Small intestine (tissue), 7 donors: ENCODE measurements at regions not wholly inside any gene's neighbourhood (a gene's known extent, or its start where the extent isn't known, plus 50 kb on each side); places are given as distances from the start of the nearest gene placed in this dataset.
A peak's percentile ranks its signal among the peaks of the same experiment; 100 is the strongest.
"Not testable (repeated sequence)": the region's sequence is repeated elsewhere in the genome, so short reads cannot be mapped to it uniquely, and the experiment has no call there.

Source experiments
- DNase-seq, 2 donors: peaks; one replicate each; pipeline versions ENCODE4 v3.0.0 to v3.0.0-alpha.2; 2013
- FAIRE-seq: peaks from 2 replicates; lab custom pipeline; 2012; peaks lifted over from hg19 to GRCh38; lab: Jason Lieb, UNC
- H3K27ac ChIP-seq, 3 donors: one replicate each; pipeline ENCODE4 v1.5.1; 2013; ENCODE audit warnings: low read length in 2 of 3, mild to moderate bottlenecking in 2 of 3, control low read depth in 1 of 3, inconsistent platforms in 1 of 3, low read depth in 1 of 3, moderate library complexity in 1 of 3
- H3K27me3 ChIP-seq, 3 donors: one replicate each; pipeline ENCODE4 v1.6.1; 2013; ENCODE audit warnings: low read length in 3 of 3, inconsistent platforms in 1 of 3; ENCODE audit not compliant: control insufficient read depth in 3 of 3, insufficient read depth in 3 of 3
- H3K36me3 ChIP-seq, 3 donors: one replicate each; pipeline ENCODE4 v1.6.1; 2013; ENCODE audit warnings: low read length in 3 of 3, inconsistent platforms in 1 of 3, low read depth in 1 of 3, mild to moderate bottlenecking in 1 of 3, moderate library complexity in 1 of 3; ENCODE audit not compliant: control insufficient read depth in 3 of 3, insufficient read depth in 2 of 3
- H3K4me1 ChIP-seq, 3 donors: one replicate each; pipeline ENCODE4 v1.6.1; 2013; ENCODE audit warnings: low read length in 2 of 3, inconsistent platforms in 1 of 3, low read depth in 1 of 3, mild to moderate bottlenecking in 1 of 3, moderate library complexity in 1 of 3; ENCODE audit not compliant: control insufficient read depth in 3 of 3, insufficient read depth in 2 of 3
- H3K4me3 ChIP-seq, 3 donors: one replicate each; pipeline ENCODE4 v1.5.1; 2013; ENCODE audit warnings: low read length in 3 of 3, control low read depth in 1 of 3, inconsistent platforms in 1 of 3, low read depth in 1 of 3, mild to moderate bottlenecking in 1 of 3, moderate library complexity in 1 of 3
- H3K9me3 ChIP-seq, 2 donors: one replicate each; pipeline ENCODE4 v1.6.1; 2013; ENCODE audit warnings: low read depth in 1 of 2, low read length in 1 of 2; ENCODE audit not compliant: control insufficient read depth in 2 of 2, insufficient read depth in 1 of 2
- WGBS, 3 donors: extraction: QIAGEN DNeasy Blood & Tissue Kit; methylation state at CpG; one replicate each; pipeline ENCODE4 v1.1.7; 2013; 5-methylcytosine and 5-hydroxymethylcytosine counted together
- donor health status: healthy with polysubstance abuse.
- donor health status: control.
- donor health status: control.
- donor health status: Bipolar disorder and iron deficiency.
- donor health status: healthy.

- Histone ChIP-seq H3K4me1 (peaks cover 0 to 30% (median 2%) of the 10 kb centered on the region in 3 donors), H3K36me3 (no peaks in the 10 kb centered on the region), H3K27ac (no peak overlapping the region), H3K4me3 (no peak overlapping the region), H3K27me3 (no peaks in the 10 kb centered on the region), H3K9me3 (no peaks in the 10 kb centered on the region)
- WGBS, 3 donors, result 23 to 34% (median 23%) methylated on average over 7 of the region's 7 CpGs
- FAIRE-seq (no peak), DNase-seq (peak; percentile 81 to 82)
These were observed 223.7 kb downstream of the CYP26B1 start for GRCh38 chr2:71923887-71924533.

GRCh38 chr2:71923143-71923525, 224.5 kb downstream of the CYP26B1 start:
- no peak for FAIRE-seq
- no peak for DNase-seq
- no peak overlapping the region for H3K4me3 ChIP-seq
- H3K4me1 ChIP-seq, result peaks cover 0 to 30% (median 2%) of the 10 kb centered on the region in 3 donors
- no peaks in the 10 kb centered on the region for H3K36me3 ChIP-seq
- no peaks in the 10 kb centered on the region for H3K9me3 ChIP-seq
- no peak overlapping the region for H3K27ac ChIP-seq
- H3K27me3 ChIP-seq, result no peaks in the 10 kb centered on the region

GRCh38 chr2:71922499-71923142, 225.0 kb downstream of the CYP26B1 start:
- no peak for FAIRE-seq
- Histone ChIP-seq H3K27ac (no peak overlapping the region), H3K27me3 (no peaks in the 10 kb centered on the region), H3K4me3 (no peak overlapping the region), H3K36me3 (no peaks in the 10 kb centered on the region), H3K9me3 (peaks cover 0 to 2% of the 10 kb centered on the region in 2 donors), H3K4me1 (peaks cover 0 to 30% (median 2%) of the 10 kb centered on the region in 3 donors)
- no peak for DNase-seq
- 83 to 89% (median 86%) methylated on average over 7 of the region's 7 CpGs for WGBS, 3 donors

GRCh38 chr2:71922091-71922490, 225.6 kb downstream of the CYP26B1 start:
- WGBS, 3 donors, result 90 to 93% (median 92%) methylated on average over 2 of the region's 2 CpGs
- no peaks in the 10 kb centered on the region for H3K27me3 ChIP-seq
- no peaks in the 10 kb centered on the region for H3K36me3 ChIP-seq
- no peak for DNase-seq
- FAIRE-seq, result no peak
- H3K9me3 ChIP-seq, result peaks cover 0 to 2% of the 10 kb centered on the region in 2 donors
- no peak overlapping the region for H3K27ac ChIP-seq
- no peak overlapping the region for H3K4me3 ChIP-seq
- peaks cover 0 to 25% (median 2%) of the 10 kb centered on the region in 3 donors for H3K4me1 ChIP-seq

- H3K9me3 ChIP-seq, H3K36me3 ChIP-seq, DNase-seq, FAIRE-seq, H3K27ac ChIP-seq, H3K4me3 ChIP-seq, H3K27me3 ChIP-seq: not testable (repeated sequence)
- H3K4me1 ChIP-seq, result peaks cover 0 to 13% (median 2%) of the 10 kb centered on the region in 3 donors
- 59 to 64% (median 60%) methylated on average over 5 of the region's 5 CpGs for WGBS, 3 donors
These were observed 226.8 kb downstream of the CYP26B1 start for GRCh38 chr2:71920819-71921218.

GRCh38 chr2:71919708-71920107, 228.0 kb downstream of the CYP26B1 start:
- FAIRE-seq, result no peak
- DNase-seq, result no peak
- Histone ChIP-seq H3K27ac (no peak overlapping the region), H3K4me3 (no peak overlapping the region), H3K4me1 (peaks cover 0 to 1% (median 0%) of the 10 kb centered on the region in 3 donors), H3K9me3 (peaks cover 0 to 2% of the 10 kb centered on the region in 2 donors), H3K27me3 (no peaks in the 10 kb centered on the region), H3K36me3 (no peaks in the 10 kb centered on the region)

- FAIRE-seq (no peak), DNase-seq (no peak)
- peaks cover 0 to 5% (median 5%) of the 10 kb centered on the region in 3 donors for H3K27me3 ChIP-seq
- no peak overlapping the region for H3K27ac ChIP-seq
- H3K4me3 ChIP-seq, result no peak overlapping the region
- no peaks in the 10 kb centered on the region for H3K4me1 ChIP-seq
- no peaks in the 10 kb centered on the region for H3K36me3 ChIP-seq
- 68 to 91% (median 79%) methylated on average over 1 of the region's 1 CpG for WGBS, 3 donors
- H3K9me3 ChIP-seq, result peaks cover 1 to 4% of the 10 kb centered on the region in 2 donors
These were observed 237.4 kb downstream of the CYP26B1 start for GRCh38 chr2:71910277-71910676.

- H3K4me1 ChIP-seq, result no peaks in the 10 kb centered on the region
- H3K27me3 ChIP-seq, result peaks cover 0 to 5% (median 5%) of the 10 kb centered on the region in 3 donors
- WGBS, 3 donors, result 88 to 95% (median 91%) methylated on average over 1 of the region's 1 CpG
- no peak overlapping the region for H3K27ac ChIP-seq
- FAIRE-seq (no peak), DNase-seq (no peak)
- H3K4me3 ChIP-seq, result no peak overlapping the region
- no peaks in the 10 kb centered on the region for H3K36me3 ChIP-seq
- H3K9me3 ChIP-seq, result peaks cover 1 to 4% of the 10 kb centered on the region in 2 donors
These were observed 238.9 kb downstream of the CYP26B1 start for GRCh38 chr2:71908798-71909197.
